ENCODE measurements at regions not wholly inside any gene's neighbourhood (a gene's known extent, or its start where the extent isn't known, plus 50 kb on each side); places are given as distances from the start of the nearest gene placed in this dataset.

- H3K27ac Mint-ChIP-seq = no peak overlapping the region; a peak in 1 of 7 replicates
- Histone ChIP-seq H3K4me1 (ENCODE audit: insufficient read depth, low read length) (no peaks in the 10 kb centered on the region), H3K14ac (ENCODE audit: insufficient read depth, low read length) (no peak overlapping the region), H3K56ac (ENCODE audit: insufficient read length, low read depth, low read length) (no peak overlapping the region), H4K5ac (ENCODE audit: insufficient read length, low read depth, low read length) (no peak overlapping the region), H3K9me3 (ENCODE audit: control insufficient read depth, low read depth, low read length) (no peaks in the 10 kb centered on the region), H2BK12ac (ENCODE audit: insufficient read length, low read depth, low read length) (no peak overlapping the region), H3K23ac (ENCODE audit: insufficient read length, low read depth, low read length) (no peak overlapping the region), H3K4ac (ENCODE audit: low read depth, low read length) (no peak overlapping the region), H3T11ph (ENCODE audit: low read length) (no peak overlapping the region), H2BK5ac (ENCODE audit: insufficient read length, low read length) (no peak overlapping the region), H3K79me1 (ENCODE audit: insufficient read depth, low read depth, low read length, poor library complexity, severe bottlenecking) (no peaks in the 10 kb centered on the region), H2AFZ (ENCODE audit: low read length) (no peak overlapping the region), H4K8ac (replicated peaks; ENCODE audit: insufficient read length, low read depth, low read length) (no peak overlapping the region), H3K27ac (ENCODE audit: insufficient read length, low read depth, low read length) (no peak overlapping the region), H3K79me2 (ENCODE audit: insufficient read depth, low read length) (no peaks in the 10 kb centered on the region), H2AK5ac (ENCODE audit: insufficient read length, low read length) (no peak overlapping the region), H4K91ac (ENCODE audit: insufficient read length, low read depth, low read length) (no peak overlapping the region), H3K27me3 (ENCODE audit: insufficient read depth, low read length) (no peaks in the 10 kb centered on the region; the same call in 1 of the 2 replicates), H2BK120ac (ENCODE audit: low read depth, low read length, poor library complexity, severe bottlenecking) (no peak overlapping the region), H2BK20ac (ENCODE audit: low read depth, low read length, poor library complexity, severe bottlenecking) (no peak overlapping the region), H2BK15ac (ENCODE audit: low read depth, low read length) (no peak overlapping the region), H3K18ac (ENCODE audit: insufficient read length, low read depth, low read length) (no peak overlapping the region), H3K4me2 (ENCODE audit: insufficient read depth, insufficient read length, low read length) (no peak overlapping the region), H3K9ac (ENCODE audit: extremely low read depth, insufficient read length, low read length) (no peak overlapping the region), H4K20me1 (ENCODE audit: control insufficient read depth, insufficient read depth, insufficient read length) (no peaks in the 10 kb centered on the region), H3K23me2 (ENCODE audit: insufficient read length, low read depth, low read length, poor library complexity, severe bottlenecking) (no peaks in the 10 kb centered on the region)
- WGBS (ENCODE audit: extremely low coverage, insufficient read length, low lambda C conversion rate) = no CpG with 5 or more reads among the region's 2 CpGs
- peaks cover 12% of the 10 kb centered on the region in 2 experiments for H3K4me1 Mint-ChIP-seq
- no peak for DNase-seq
- H3K36me3 Mint-ChIP-seq (ENCODE audit: insufficient read depth in 1 of 3, low read depth in 3 of 3) = peaks cover 0 to 4% (median 0%) of the 10 kb centered on the region in 3 experiments; a peak in 2 of 7 replicates
- H3K9me3 Mint-ChIP-seq = peaks cover under 1 to 2% of the 10 kb centered on the region in 2 experiments; a peak in 3 of 5 replicates
- no peaks in the 10 kb centered on the region; the same call in 1 of the 2 replicates for H3K27me3 Mint-ChIP-seq (ENCODE audit: low read depth)
- H3K4me3 Mint-ChIP-seq = no peak overlapping the region
- TF ChIP-seq CTCF (conservative IDR thresholded peaks at IDR 0.05) = no peak
Measured at GRCh38 chr13:44108331-44108858, 228.7 kb downstream of the LACC1 start.

Data from H9 (cell line).